Esophagus muscularis mucosa (tissue), 4 donors: ENCODE measurements at regions not wholly inside any gene's neighbourhood (a gene's known extent, or its start where the extent isn't known, plus 50 kb on each side); places are given as distances from the start of the nearest gene placed in this dataset.

ENCODE experiments used
- EP300 ChIP-seq: sonication (generic); formaldehyde crosslinking; IDR thresholded peaks from one replicate; pipeline ENCODE4 v1.6.1; 2017; ENCODE audit warnings: antibody characterized with exemption
- POLR2A ChIP-seq: fragments of 450-650 bp; IDR thresholded peaks from one replicate; pipeline ENCODE4 v1.6.1; 2017; ENCODE audit warnings: antibody characterized with exemption, moderate library complexity, mild to moderate bottlenecking, low read depth
- POLR2AphosphoS5 ChIP-seq, 2 donors: sonication (generic); formaldehyde crosslinking; IDR thresholded peaks; one replicate each; pipeline ENCODE4 v1.6.1; 2017; ENCODE audit warnings: antibody characterized with exemption in 2 of 2
- TF ChIP-seq, protein P1 (sequence below), 3 experiments: fragments of 200-600 bp in 2 of 3; fragments of 450-650 bp in 1 of 3; sonication (generic) in 2 of 3; IDR thresholded peaks; one replicate each; pipeline ENCODE4 v1.5.1; 2017 to 2019; ENCODE audit warnings: antibody characterized with exemption in 3 of 3, mild to moderate bottlenecking in 2 of 3, moderate library complexity in 1 of 3

DNA sequence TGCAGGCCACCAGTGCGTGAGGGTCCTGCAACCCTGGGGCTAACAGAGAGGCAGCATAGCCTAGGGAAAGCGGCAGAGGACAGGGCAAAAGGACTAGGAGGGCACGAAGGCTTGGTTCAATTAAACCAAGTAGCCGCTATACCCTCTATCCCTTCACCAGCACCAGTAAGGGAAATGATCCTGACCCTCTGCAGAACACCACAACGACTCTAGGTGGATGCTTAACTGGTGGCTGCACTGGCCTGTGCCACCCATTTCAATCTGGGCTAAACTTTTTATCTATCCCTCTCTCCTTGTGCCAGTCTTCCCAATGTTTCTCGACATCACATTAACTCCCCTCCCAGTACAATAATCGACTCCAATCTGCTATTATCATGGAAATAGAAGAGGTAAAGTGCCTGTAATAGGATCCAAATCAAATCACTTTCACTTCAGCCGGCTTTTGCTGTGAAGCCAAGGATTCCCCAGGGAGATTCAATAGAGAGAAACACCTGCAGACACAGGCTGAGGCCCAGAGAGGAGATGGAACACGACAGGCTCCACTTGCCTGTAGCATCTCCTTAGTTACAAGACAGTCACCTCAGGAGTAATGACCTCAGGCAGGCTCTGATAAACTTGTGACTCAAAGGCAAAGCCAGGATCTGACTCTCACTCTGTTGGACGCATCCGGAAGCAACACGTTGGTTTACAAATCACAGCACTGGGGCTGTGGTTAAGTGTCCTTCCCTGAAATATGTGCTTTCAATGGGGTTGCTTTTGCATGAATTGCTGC, 791.6 kb upstream of the ARRDC4 start:
- TF ChIP-seq, protein P1, sequence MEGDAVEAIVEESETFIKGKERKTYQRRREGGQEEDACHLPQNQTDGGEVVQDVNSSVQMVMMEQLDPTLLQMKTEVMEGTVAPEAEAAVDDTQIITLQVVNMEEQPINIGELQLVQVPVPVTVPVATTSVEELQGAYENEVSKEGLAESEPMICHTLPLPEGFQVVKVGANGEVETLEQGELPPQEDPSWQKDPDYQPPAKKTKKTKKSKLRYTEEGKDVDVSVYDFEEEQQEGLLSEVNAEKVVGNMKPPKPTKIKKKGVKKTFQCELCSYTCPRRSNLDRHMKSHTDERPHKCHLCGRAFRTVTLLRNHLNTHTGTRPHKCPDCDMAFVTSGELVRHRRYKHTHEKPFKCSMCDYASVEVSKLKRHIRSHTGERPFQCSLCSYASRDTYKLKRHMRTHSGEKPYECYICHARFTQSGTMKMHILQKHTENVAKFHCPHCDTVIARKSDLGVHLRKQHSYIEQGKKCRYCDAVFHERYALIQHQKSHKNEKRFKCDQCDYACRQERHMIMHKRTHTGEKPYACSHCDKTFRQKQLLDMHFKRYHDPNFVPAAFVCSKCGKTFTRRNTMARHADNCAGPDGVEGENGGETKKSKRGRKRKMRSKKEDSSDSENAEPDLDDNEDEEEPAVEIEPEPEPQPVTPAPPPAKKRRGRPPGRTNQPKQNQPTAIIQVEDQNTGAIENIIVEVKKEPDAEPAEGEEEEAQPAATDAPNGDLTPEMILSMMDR (IDR thresholded peaks at IDR 0.05) = no peak
- TF ChIP-seq POLR2A = no peak
- TF ChIP-seq EP300 = no peak
- TF ChIP-seq POLR2AphosphoS5 (IDR thresholded peaks at IDR 0.05) = no peak
